NCI-H1048 (cell line): ENCODE measurements at regions not wholly inside any gene's neighbourhood (a gene's known extent, or its start where the extent isn't known, plus 50 kb on each side); places are given as distances from the start of the nearest gene placed in this dataset.
"Not testable (repeated sequence)": the region's sequence is repeated elsewhere in the genome, so short reads cannot be mapped to it uniquely, and the experiment has no call there.

ENCODE experiments used
- DNase-seq: peaks from one replicate; lab custom pipeline; 2025; lab: John Stamatoyannopoulos, UW

GRCh38 chr11:90774727-90775566 is 552.1 kb upstream of the CHORDC1 start:
- no peak for DNase-seq

GRCh38 chr11:90770007-90770406 is 547.2 kb upstream of the CHORDC1 start:
- no peak for DNase-seq

- DNase-seq, result no peak
These were observed 543.3 kb upstream of the CHORDC1 start for GRCh38 chr11:90766121-90766520.

GRCh38 chr11:90764691-90765090 is 541.8 kb upstream of the CHORDC1 start:
- DNase-seq, result no peak

- no peak for DNase-seq
These were observed 535.1 kb upstream of the CHORDC1 start for GRCh38 chr11:90757849-90758494.

- no peak for DNase-seq
These were observed 533.8 kb upstream of the CHORDC1 start for GRCh38 chr11:90756617-90757016.

- no peak for DNase-seq
These were observed 530.7 kb upstream of the CHORDC1 start for GRCh38 chr11:90753546-90753945.

- no peak for DNase-seq
These were observed 524.2 kb upstream of the CHORDC1 start for GRCh38 chr11:90747057-90747456.

GRCh38 chr11:90744169-90744568 is 521.3 kb upstream of the CHORDC1 start:
- DNase-seq, result no peak

GRCh38 chr11:90738799-90739198 is 516.0 kb upstream of the CHORDC1 start:
- no peak for DNase-seq

- no peak for DNase-seq
These were observed 514.7 kb upstream of the CHORDC1 start for GRCh38 chr11:90737444-90738050.

GRCh38 chr11:90732486-90732885 is 509.6 kb upstream of the CHORDC1 start:
- no peak for DNase-seq

GRCh38 chr11:90723475-90723874 is 500.6 kb upstream of the CHORDC1 start:
- DNase-seq, result no peak

GRCh38 chr11:90722552-90723190 is 499.8 kb upstream of the CHORDC1 start:
- no peak for DNase-seq

GRCh38 chr11:90717522-90717921 is 494.7 kb upstream of the CHORDC1 start:
- no peak for DNase-seq

GRCh38 chr11:90705661-90706060 is 482.8 kb upstream of the CHORDC1 start:
- DNase-seq, result no peak

GRCh38 chr11:90704510-90704909 is 481.7 kb upstream of the CHORDC1 start:
- DNase-seq, result no peak

GRCh38 chr11:90701716-90702115 is 478.9 kb upstream of the CHORDC1 start:
- DNase-seq, result no peak

- DNase-seq, result no peak
These were observed 478.1 kb upstream of the CHORDC1 start for GRCh38 chr11:90700789-90701439.

- no peak for DNase-seq
These were observed 477.0 kb upstream of the CHORDC1 start for GRCh38 chr11:90699791-90700400.

- no peak for DNase-seq
These were observed 475.4 kb upstream of the CHORDC1 start for GRCh38 chr11:90698238-90698637.

GRCh38 chr11:90675496-90675895 is 452.6 kb upstream of the CHORDC1 start:
- DNase-seq, result not testable (repeated sequence)
